PC-3 (cell line): ENCODE measurements at regions not wholly inside any gene's neighbourhood (a gene's known extent, or its start where the extent isn't known, plus 50 kb on each side); places are given as distances from the start of the nearest gene placed in this dataset.
"Not testable (repeated sequence)": the region's sequence is repeated elsewhere in the genome, so short reads cannot be mapped to it uniquely, and the experiment has no call there.

Experiments used
- ATAC-seq: fragments of 200-7000 bp; cut with Tn5 transposase; 2 replicates; pipeline ENCODE4 v1.9.1; 2020; ENCODE audit warnings: mild to moderate bottlenecking, moderate library complexity
- BruUV-seq: library from RNA; stranded (reverse); fragments of 400-500 nt; replicated peaks from 2 replicates; lab custom pipeline; 2021; lab: Mats Ljungman, UMichigan
- CTCF ChIA-PET: fragments of 300-600 bp; sonication (Branson Sonifier 250); formaldehyde crosslinking; loops from one replicate; lab custom pipeline; 2022; ENCODE audit warnings: antibody characterized with exemption; lab: Charles Lee
- POLR2A ChIA-PET: fragments of 300-600 bp; sonication (Branson Sonifier 250); formaldehyde crosslinking; loops from one replicate; lab custom pipeline; 2022; ENCODE audit warnings: antibody characterized with exemption; ENCODE audit not compliant: unreplicated experiment; lab: Charles Lee
- DNase-seq: peaks from one replicate; pipeline ENCODE4 v3.0.0-alpha.2; 2015
- H2AFZ ChIP-seq: fragments of 300-600 bp; sonication (generic); 2 replicates; pipeline ENCODE4 v1.6.0; 2016; ENCODE audit warnings: antibody characterized with exemption, low read length
- H3F3A ChIP-seq: fragments of 300-600 bp; sonication (generic); one replicate; pipeline ENCODE4 v1.6.0; 2017; ENCODE audit warnings: antibody characterized with exemption, low read length, control low read depth, mild to moderate bottlenecking; ENCODE audit not compliant: unreplicated experiment
- H3K27ac ChIP-seq: fragments of 300-600 bp; sonication (generic); 2 replicates; pipeline ENCODE4 v1.5.1; 2016; ENCODE audit warnings: mild to moderate bottlenecking, low read length
- H3K27me3 ChIP-seq: fragments of 300-600 bp; sonication (generic); 2 replicates; pipeline ENCODE4 v1.6.1; 2016; ENCODE audit warnings: low read length, mixed read lengths
- H3K36me3 ChIP-seq: fragments of 300-600 bp; sonication (generic); 2 replicates; pipeline ENCODE4 v1.6.1; 2016; ENCODE audit warnings: low read depth, mixed run types, low read length, mixed read lengths
- H3K4me1 ChIP-seq: fragments of 300-600 bp; sonication (generic); 2 replicates; pipeline ENCODE4 v1.5.1; 2016; ENCODE audit warnings: low read length; ENCODE audit not compliant: insufficient read depth
- H3K4me2 ChIP-seq: fragments of 300-600 bp; sonication (generic); 2 replicates; pipeline ENCODE4 v1.6.0; 2016; ENCODE audit warnings: low read length
- H3K4me3 ChIP-seq: fragments of 300-600 bp; sonication (generic); 2 replicates; pipeline ENCODE4 v1.5.1; 2016; ENCODE audit warnings: mild to moderate bottlenecking, low read length, mixed read lengths
- H3K79me2 ChIP-seq: fragments of 300-600 bp; sonication (generic); 2 replicates; pipeline ENCODE4 v1.6.1; 2017; ENCODE audit warnings: low read length, mixed read lengths
- H3K9ac ChIP-seq: fragments of 300-600 bp; sonication (generic); 2 replicates; pipeline ENCODE4 v1.6.0; 2016; ENCODE audit warnings: mild to moderate bottlenecking, low read length
- H3K9me2 ChIP-seq: fragments of 300-600 bp; sonication (generic); replicated peaks from 2 replicates; pipeline ENCODE4 v1.6.1; 2016; ENCODE audit warnings: mixed run types, low read length, mixed read lengths
- H3K9me3 ChIP-seq: fragments of 300-600 bp; sonication (generic); 2 replicates; pipeline ENCODE4 v1.6.1; 2016; ENCODE audit warnings: low read length, mixed read lengths
- H4K20me1 ChIP-seq: fragments of 300-600 bp; sonication (generic); 2 replicates; pipeline ENCODE4 v1.6.1; 2016; ENCODE audit warnings: low read length, mixed read lengths
- CTCF ChIP-seq: fragments of 300-600 bp; sonication (generic); conservative IDR thresholded peaks from 2 replicates; pipeline ENCODE4 v1.5.1; 2017; ENCODE audit warnings: antibody characterized with exemption, low read depth, mild to moderate bottlenecking, low read length
- EZH2 ChIP-seq: fragments of 300-600 bp; sonication (generic); IDR thresholded peaks from one replicate; pipeline ENCODE4 v1.6.1; 2017; ENCODE audit warnings: antibody characterized with exemption, mild to moderate bottlenecking, low read length; ENCODE audit not compliant: unreplicated experiment
- EZH2phosphoT487 ChIP-seq: fragments of 300-600 bp; sonication (generic); IDR thresholded peaks from 2 replicates; pipeline ENCODE4 v1.6.1; 2018; ENCODE audit warnings: mild to moderate bottlenecking, antibody characterized with exemption, low read length, borderline replicate concordance
- intact Hi-C: fragments of 100-400 bp; cut with micrococcal nuclease; formaldehyde crosslinking; loops from 2 replicates; pipeline ENCODE4 v1.9.0; 2023

- H2AFZ ChIP-seq = no peak overlapping the region
- H3K4me2 ChIP-seq = no peak overlapping the region
- no peaks in the 10 kb centered on the region for H3K79me2 ChIP-seq
- H3K36me3 ChIP-seq = no peaks in the 10 kb centered on the region
- no peak overlapping the region for H3K27ac ChIP-seq
- no peaks in the 10 kb centered on the region for H3K27me3 ChIP-seq
- POLR2A ChIA-PET = no interaction called here
- no peak overlapping the region for H3K4me3 ChIP-seq
- BruUV-seq = no TSS peak
- no peak overlapping the region for H3K9ac ChIP-seq
- CTCF ChIA-PET = interaction anchor here (0.5 kb wide), 1 partner anchor 150 kb away, joined by 8 read pairs; no protein-coding TSS in a partner anchor
- TF ChIP-seq CTCF (no peak), EZH2 (no peak), EZH2phosphoT487 (no peak)
- H3K9me3 ChIP-seq = no peaks in the 10 kb centered on the region
- H3K9me2 ChIP-seq = no peaks in the 10 kb centered on the region
- DNase-seq (no peak), ATAC-seq (no peak)
- H4K20me1 ChIP-seq = no peaks in the 10 kb centered on the region
- intact Hi-C loops = no loop called here
- no peaks in the 10 kb centered on the region for H3F3A ChIP-seq
- H3K4me1 ChIP-seq = peaks cover 3% of the 10 kb centered on the region; the same call in 1 of the 2 replicates
Observed at GRCh38 chr14:101630056-101630965, 69.0 kb downstream of the DIO3 start.

GRCh38 chr14:101631199-101631598 lies 69.9 kb downstream of the DIO3 start:
- H3K9me2 ChIP-seq = no peaks in the 10 kb centered on the region
- H2AFZ ChIP-seq = no peak overlapping the region
- peaks cover 3% of the 10 kb centered on the region; the same call in 1 of the 2 replicates for H3K4me1 ChIP-seq
- H3K4me2 ChIP-seq = no peak overlapping the region
- no peak overlapping the region for H3K4me3 ChIP-seq
- POLR2A ChIA-PET = no interaction called here
- no peak overlapping the region for H3K27ac ChIP-seq
- ATAC-seq = no peak
- CTCF ChIA-PET = interaction anchor here (0.5 kb wide), 1 partner anchor 150 kb away, joined by 8 read pairs; no protein-coding TSS in a partner anchor
- H4K20me1 ChIP-seq = no peaks in the 10 kb centered on the region
- intact Hi-C loops = no loop called here
- TF ChIP-seq EZH2 (no peak), EZH2phosphoT487 (no peak), CTCF (no peak)
- H3K9me3 ChIP-seq = no peaks in the 10 kb centered on the region
- BruUV-seq = no TSS peak
- no peaks in the 10 kb centered on the region for H3K79me2 ChIP-seq
- H3K27me3 ChIP-seq = no peaks in the 10 kb centered on the region
- H3K9ac ChIP-seq = no peak overlapping the region
- H3F3A ChIP-seq = no peaks in the 10 kb centered on the region
- no peak for DNase-seq
- no peaks in the 10 kb centered on the region for H3K36me3 ChIP-seq

GRCh38 chr14:101631970-101632369 lies 70.7 kb downstream of the DIO3 start:
- BruUV-seq, CTCF ChIA-PET, DNase-seq, H2AFZ ChIP-seq, H3K36me3 ChIP-seq, H3K9me2 ChIP-seq, H3K4me1 ChIP-seq, H3K9ac ChIP-seq, H3F3A ChIP-seq, H3K9me3 ChIP-seq, H3K27ac ChIP-seq, H3K27me3 ChIP-seq, intact Hi-C loops, H3K4me3 ChIP-seq, H3K4me2 ChIP-seq, H3K79me2 ChIP-seq, H4K20me1 ChIP-seq, ATAC-seq, POLR2A ChIA-PET: not testable (repeated sequence)
